Thyroid gland (tissue), 4 donors: ENCODE measurements at regions not wholly inside any gene's neighbourhood (a gene's known extent, or its start where the extent isn't known, plus 50 kb on each side); places are given as distances from the start of the nearest gene placed in this dataset.

Experiments used
- POLR2A ChIP-seq, 2 donors: fragments of 450-650 bp; IDR thresholded peaks; one replicate each; pipeline ENCODE4 v1.6.1; 2017; ENCODE audit warnings: antibody characterized with exemption in 2 of 2, mild to moderate bottlenecking in 2 of 2, moderate library complexity in 1 of 2
- TF ChIP-seq, protein P1 (sequence below), 6 experiments: fragments of 200-600 bp in 3 of 6; fragments of 450-650 bp in 3 of 6; sonication (generic) in 3 of 6; IDR thresholded peaks; one replicate each; pipeline ENCODE4 v1.5.1; 2016 to 2019; ENCODE audit warnings: antibody characterized with exemption in 6 of 6, mild to moderate bottlenecking in 2 of 6, inconsistent platforms in 1 of 6, moderate library complexity in 1 of 6

DNA sequence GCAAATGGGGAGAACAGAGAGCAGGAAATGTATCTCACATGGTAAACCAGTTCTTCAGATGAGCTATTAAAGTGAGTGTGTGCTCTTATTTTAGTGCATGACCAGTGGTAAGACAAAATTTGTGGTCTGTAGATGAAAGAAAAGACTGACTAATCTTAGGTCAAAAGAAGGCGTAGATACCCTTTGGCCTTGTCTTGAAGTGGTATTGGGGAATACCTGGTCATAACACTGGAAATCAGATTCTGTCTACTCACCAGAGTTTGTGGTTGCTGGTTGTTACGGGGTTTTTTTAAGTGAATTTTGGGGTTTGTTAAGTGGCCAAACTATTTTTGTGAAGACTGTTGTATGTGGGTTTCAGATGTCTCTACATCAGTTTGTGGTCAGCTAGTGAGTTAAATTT is 173.5 kb downstream of the KDM5D start:
- TF ChIP-seq, protein P1, sequence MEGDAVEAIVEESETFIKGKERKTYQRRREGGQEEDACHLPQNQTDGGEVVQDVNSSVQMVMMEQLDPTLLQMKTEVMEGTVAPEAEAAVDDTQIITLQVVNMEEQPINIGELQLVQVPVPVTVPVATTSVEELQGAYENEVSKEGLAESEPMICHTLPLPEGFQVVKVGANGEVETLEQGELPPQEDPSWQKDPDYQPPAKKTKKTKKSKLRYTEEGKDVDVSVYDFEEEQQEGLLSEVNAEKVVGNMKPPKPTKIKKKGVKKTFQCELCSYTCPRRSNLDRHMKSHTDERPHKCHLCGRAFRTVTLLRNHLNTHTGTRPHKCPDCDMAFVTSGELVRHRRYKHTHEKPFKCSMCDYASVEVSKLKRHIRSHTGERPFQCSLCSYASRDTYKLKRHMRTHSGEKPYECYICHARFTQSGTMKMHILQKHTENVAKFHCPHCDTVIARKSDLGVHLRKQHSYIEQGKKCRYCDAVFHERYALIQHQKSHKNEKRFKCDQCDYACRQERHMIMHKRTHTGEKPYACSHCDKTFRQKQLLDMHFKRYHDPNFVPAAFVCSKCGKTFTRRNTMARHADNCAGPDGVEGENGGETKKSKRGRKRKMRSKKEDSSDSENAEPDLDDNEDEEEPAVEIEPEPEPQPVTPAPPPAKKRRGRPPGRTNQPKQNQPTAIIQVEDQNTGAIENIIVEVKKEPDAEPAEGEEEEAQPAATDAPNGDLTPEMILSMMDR (IDR thresholded peaks at IDR 0.05), result no peak
- TF ChIP-seq POLR2A (IDR thresholded peaks at IDR 0.05), result no peak
